SK-N-MC (cell line): ENCODE measurements at regions not wholly inside any gene's neighbourhood (a gene's known extent, or its start where the extent isn't known, plus 50 kb on each side); places are given as distances from the start of the nearest gene placed in this dataset.

Source experiments
- EZH2 ChIP-seq: fragments of 200-600 bp; sonication (generic); IDR thresholded peaks from one replicate; pipeline ENCODE4 v1.6.1; 2017; ENCODE audit warnings: antibody characterized with exemption
- POLR2AphosphoS5 ChIP-seq: IDR thresholded peaks from 2 replicates; pipeline ENCODE4 v1.6.1; 2012; ENCODE audit warnings: mild to moderate bottlenecking, low read depth, low read length, borderline replicate concordance

- TF ChIP-seq EZH2 (no peak), POLR2AphosphoS5 (no peak)
These were observed 276.4 kb downstream of the TMEM167A start for GRCh38 chr5:82800826-82801225.
